SK-N-SH (cell line): ENCODE measurements at regions not wholly inside any gene's neighbourhood (a gene's known extent, or its start where the extent isn't known, plus 50 kb on each side); places are given as distances from the start of the nearest gene placed in this dataset.

ENCODE experiments used
- CTCF ChIA-PET: fragments of 300-600, 350-600 bp; formaldehyde crosslinking; extraction: SDS; loops from one replicate; lab custom pipeline; 2021; lab: Yijun Ruan, JAX
- POLR2A ChIA-PET: fragments of 350-600 bp; sonication (Branson Sonifier 250); formaldehyde crosslinking; extraction: SDS; loops from one replicate; lab custom pipeline; 2020; ENCODE audit warnings: antibody characterized with exemption, inconsistent platforms; lab: Yijun Ruan, JAX
- DNase-seq: peaks from one replicate; pipeline ENCODE4 v3.0.0; 2012
- H2AFZ ChIP-seq: fragments of 200-600 bp; sonication (generic); 2 replicates; pipeline ENCODE4 v1.8.1; 2016; ENCODE audit warnings: antibody characterized with exemption, mild to moderate bottlenecking, low read depth
- H3F3A ChIP-seq: fragments of 200-600 bp; sonication (generic); replicated peaks from 2 replicates; pipeline ENCODE3; 2016; ENCODE audit warnings: antibody characterized with exemption, mild to moderate bottlenecking; ENCODE audit not compliant: insufficient read depth
- H3K27ac ChIP-seq, 2 experiments: fragments of 200-500 bp in 1 of 2; fragments of 200-600 bp in 1 of 2; sonication (Bioruptor generic) in 1 of 2; sonication (generic), shearing (Covaris generic) in 1 of 2; 2 replicates each; pipeline versions ENCODE4 v1.5.1 to v1.6.1; 2014 to 2016; ENCODE audit warnings: low read depth in 2 of 2, inconsistent platforms in 1 of 2, low read length in 1 of 2, mild to moderate bottlenecking in 1 of 2, mixed read lengths in 1 of 2
- H3K27me3 ChIP-seq: fragments of 200-600 bp; sonication (generic), shearing (Covaris generic); 2 replicates; pipeline ENCODE4 v1.6.1; 2016; ENCODE audit warnings: mixed run types; ENCODE audit not compliant: insufficient read depth
- H3K36me3 ChIP-seq, 2 experiments: fragments of 200-500 bp in 1 of 2; fragments of 200-600 bp in 1 of 2; sonication (Bioruptor generic) in 1 of 2; sonication (generic) in 1 of 2; replicated peaks in 1 of 2; 2 replicates each; pipeline versions ENCODE3 to v1.5.1; 2014 to 2016; ENCODE audit warnings: low read length in 1 of 2, mild to moderate bottlenecking in 1 of 2; ENCODE audit not compliant: insufficient read depth in 2 of 2, control insufficient read depth in 1 of 2
- H3K4me1 ChIP-seq, 2 experiments: fragments of 200-500 bp in 1 of 2; fragments of 200-600 bp in 1 of 2; sonication (Bioruptor generic) in 1 of 2; sonication (generic), shearing (Covaris generic) in 1 of 2; 2 replicates each; pipeline versions ENCODE4 v1.5.1 to v1.6.1; 2014 to 2016; ENCODE audit warnings: low read depth in 1 of 2, low read length in 1 of 2, mixed run types in 1 of 2; ENCODE audit not compliant: insufficient read depth in 2 of 2, control insufficient read depth in 1 of 2
- H3K4me2 ChIP-seq: fragments of 200-600 bp; sonication (generic), shearing (Covaris generic); 2 replicates; pipeline ENCODE4 v1.6.1; 2017; ENCODE audit warnings: mixed run types
- H3K4me3 ChIP-seq, 2 experiments: fragments of 200-500 bp in 1 of 2; fragments of 200-600 bp in 1 of 2; sonication (Bioruptor generic) in 1 of 2; sonication (generic), shearing (Covaris generic) in 1 of 2; 2 replicates each; pipeline versions ENCODE4 v1.5.1 to v1.8.1; 2014 to 2016; ENCODE audit warnings: low read depth in 2 of 2, inconsistent platforms in 1 of 2, low read length in 1 of 2, mild to moderate bottlenecking in 1 of 2, mixed read lengths in 1 of 2, moderate library complexity in 1 of 2
- H3K79me2 ChIP-seq: fragments of 200-600 bp; sonication (generic); 2 replicates; pipeline ENCODE4 v1.8.1; 2017; ENCODE audit warnings: mild to moderate bottlenecking; ENCODE audit not compliant: insufficient read depth
- H3K9ac ChIP-seq: fragments of 200-600 bp; sonication (generic); 2 replicates; pipeline ENCODE4 v1.6.1; 2017; ENCODE audit warnings: mixed run types
- H3K9me2 ChIP-seq: fragments of 200-600 bp; sonication (generic); 2 replicates; pipeline ENCODE4 v1.6.1; 2017; ENCODE audit warnings: mixed run types
- H3K9me3 ChIP-seq: fragments of 200-600 bp; sonication (generic); 2 replicates; pipeline ENCODE4 v1.6.1; 2017; ENCODE audit warnings: mixed run types, mild to moderate bottlenecking, moderate library complexity
- H4K20me1 ChIP-seq: fragments of 200-600 bp; sonication (generic); 2 replicates; pipeline ENCODE4 v1.6.1; 2017; ENCODE audit warnings: mild to moderate bottlenecking, mixed run types; ENCODE audit not compliant: insufficient read depth
- CHD2 ChIP-seq: fragments of 150-350 bp; IDR thresholded peaks from 2 replicates; pipeline ENCODE4 v1.6.1; 2018; ENCODE audit warnings: low read length; ENCODE audit not compliant: partially characterized antibody
- CTCF ChIP-seq: fragments of 200-600 bp; sonication (generic); IDR thresholded peaks from 2 replicates; pipeline ENCODE4 v1.6.1; 2017; ENCODE audit warnings: antibody characterized with exemption, mild to moderate bottlenecking, moderate library complexity
- ELF1 ChIP-seq: IDR thresholded peaks from 2 replicates; pipeline ENCODE4 v1.4.0; 2012
- GATA2 ChIP-seq: sonication (generic); formaldehyde crosslinking; IDR thresholded peaks from 2 replicates; pipeline ENCODE4 v1.5.0; 2020; ENCODE audit warnings: mild to moderate bottlenecking, missing genetic modification reagents
- NFIC ChIP-seq: IDR thresholded peaks from 2 replicates; pipeline ENCODE4 v1.4.0; 2012; ENCODE audit warnings: borderline replicate concordance
- NRF1 ChIP-seq: IDR thresholded peaks from 2 replicates; pipeline ENCODE4 v1.6.1; 2012; ENCODE audit warnings: low read depth, mild to moderate bottlenecking, low read length
- RAD21 ChIP-seq: IDR thresholded peaks from 2 replicates; pipeline ENCODE4 v1.6.1; 2012; ENCODE audit warnings: mild to moderate bottlenecking, low read length
- RFX5 ChIP-seq: IDR thresholded peaks from 2 replicates; pipeline ENCODE4 v1.6.1; 2012; ENCODE audit warnings: mild to moderate bottlenecking, improper control_type of control experiment, low read length
- RXRA ChIP-seq: IDR thresholded peaks from 2 replicates; pipeline ENCODE4 v1.4.0; 2012; ENCODE audit warnings: low read depth, mild to moderate bottlenecking, borderline replicate concordance
- SIN3A ChIP-seq: IDR thresholded peaks from 2 replicates; pipeline ENCODE4 v1.6.1; 2012; ENCODE audit warnings: low read depth, mild to moderate bottlenecking, low read length, moderate library complexity, borderline replicate concordance
- SMC3 ChIP-seq: IDR thresholded peaks from 2 replicates; pipeline ENCODE4 v1.6.1; 2012; ENCODE audit warnings: low read depth, low read length, improper control_type of control experiment
- TCF12 ChIP-seq: IDR thresholded peaks from 2 replicates; pipeline ENCODE4 v1.4.0; 2012
- TEAD4 ChIP-seq: IDR thresholded peaks from 2 replicates; pipeline ENCODE4 v1.4.0; 2012; ENCODE audit warnings: mild to moderate bottlenecking, borderline replicate concordance; ENCODE audit not compliant: insufficient read depth
- YY1 ChIP-seq: IDR thresholded peaks from 2 replicates; pipeline ENCODE4 v1.4.0; 2012; ENCODE audit warnings: low read depth, mild to moderate bottlenecking
- WGBS: methylation state at CpG from one replicate; pipeline ENCODE4 v1.1.6; 2017; ENCODE audit warnings: low lambda C conversion rate; 5-methylcytosine and 5-hydroxymethylcytosine counted together
- TF ChIP-seq, protein P1 (sequence below): IDR thresholded peaks from 2 replicates; pipeline ENCODE4; 2012
- TF ChIP-seq, protein P2 (sequence below): IDR thresholded peaks from 2 replicates; pipeline ENCODE4 v1.6.1; 2012; ENCODE audit warnings: mild to moderate bottlenecking, low read depth, low read length, moderate library complexity
- TF ChIP-seq, protein P3 (sequence below): IDR thresholded peaks from 2 replicates; pipeline ENCODE4 v1.4.0; 2012; ENCODE audit warnings: low read depth, borderline replicate concordance

- Histone ChIP-seq H3K4me3 (no peak overlapping the region), H4K20me1 (no peaks in the 10 kb centered on the region), H3K27ac (no peak overlapping the region; a peak in 1 of 4 replicates), H3K36me3 (no peaks in the 10 kb centered on the region), H3K79me2 (no peaks in the 10 kb centered on the region), H3K9me3 (peaks cover 4% of the 10 kb centered on the region; the same call in 1 of the 2 replicates), H2AFZ (no peak overlapping the region), H3K9ac (no peak overlapping the region), H3F3A (no peaks in the 10 kb centered on the region), H3K9me2 (no peaks in the 10 kb centered on the region), H3K4me2 (no peak overlapping the region), H3K4me1 (peaks cover 0 to 17% of the 10 kb centered on the region in 2 experiments; a peak in 2 of 4 replicates), H3K27me3 (no peaks in the 10 kb centered on the region)
- POLR2A ChIA-PET: no interaction called here
- CTCF ChIA-PET: no interaction called here
- 94% methylated on average over 2 of the region's 2 CpGs for whole genome bisulfite sequencing
- no peak for DNase-seq
- TF ChIP-seq TCF12 (no peak), RAD21 (no peak), CHD2 (no peak), ELF1 (no peak), RFX5 (no peak), NFIC (no peak), SMC3 (no peak), TEAD4 (no peak), CTCF (no peak), RXRA (no peak), NRF1 (no peak), GATA2 (CRISPR knock-in tag) (no peak), SIN3A (no peak), YY1 (no peak)
- TF ChIP-seq, protein P1, sequence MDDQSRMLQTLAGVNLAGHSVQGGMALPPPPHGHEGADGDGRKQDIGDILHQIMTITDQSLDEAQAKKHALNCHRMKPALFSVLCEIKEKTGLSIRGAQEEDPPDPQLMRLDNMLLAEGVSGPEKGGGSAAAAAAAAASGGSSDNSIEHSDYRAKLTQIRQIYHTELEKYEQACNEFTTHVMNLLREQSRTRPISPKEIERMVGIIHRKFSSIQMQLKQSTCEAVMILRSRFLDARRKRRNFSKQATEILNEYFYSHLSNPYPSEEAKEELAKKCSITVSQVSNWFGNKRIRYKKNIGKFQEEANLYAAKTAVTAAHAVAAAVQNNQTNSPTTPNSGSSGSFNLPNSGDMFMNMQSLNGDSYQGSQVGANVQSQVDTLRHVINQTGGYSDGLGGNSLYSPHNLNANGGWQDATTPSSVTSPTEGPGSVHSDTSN: no peak
- TF ChIP-seq, protein P2, sequence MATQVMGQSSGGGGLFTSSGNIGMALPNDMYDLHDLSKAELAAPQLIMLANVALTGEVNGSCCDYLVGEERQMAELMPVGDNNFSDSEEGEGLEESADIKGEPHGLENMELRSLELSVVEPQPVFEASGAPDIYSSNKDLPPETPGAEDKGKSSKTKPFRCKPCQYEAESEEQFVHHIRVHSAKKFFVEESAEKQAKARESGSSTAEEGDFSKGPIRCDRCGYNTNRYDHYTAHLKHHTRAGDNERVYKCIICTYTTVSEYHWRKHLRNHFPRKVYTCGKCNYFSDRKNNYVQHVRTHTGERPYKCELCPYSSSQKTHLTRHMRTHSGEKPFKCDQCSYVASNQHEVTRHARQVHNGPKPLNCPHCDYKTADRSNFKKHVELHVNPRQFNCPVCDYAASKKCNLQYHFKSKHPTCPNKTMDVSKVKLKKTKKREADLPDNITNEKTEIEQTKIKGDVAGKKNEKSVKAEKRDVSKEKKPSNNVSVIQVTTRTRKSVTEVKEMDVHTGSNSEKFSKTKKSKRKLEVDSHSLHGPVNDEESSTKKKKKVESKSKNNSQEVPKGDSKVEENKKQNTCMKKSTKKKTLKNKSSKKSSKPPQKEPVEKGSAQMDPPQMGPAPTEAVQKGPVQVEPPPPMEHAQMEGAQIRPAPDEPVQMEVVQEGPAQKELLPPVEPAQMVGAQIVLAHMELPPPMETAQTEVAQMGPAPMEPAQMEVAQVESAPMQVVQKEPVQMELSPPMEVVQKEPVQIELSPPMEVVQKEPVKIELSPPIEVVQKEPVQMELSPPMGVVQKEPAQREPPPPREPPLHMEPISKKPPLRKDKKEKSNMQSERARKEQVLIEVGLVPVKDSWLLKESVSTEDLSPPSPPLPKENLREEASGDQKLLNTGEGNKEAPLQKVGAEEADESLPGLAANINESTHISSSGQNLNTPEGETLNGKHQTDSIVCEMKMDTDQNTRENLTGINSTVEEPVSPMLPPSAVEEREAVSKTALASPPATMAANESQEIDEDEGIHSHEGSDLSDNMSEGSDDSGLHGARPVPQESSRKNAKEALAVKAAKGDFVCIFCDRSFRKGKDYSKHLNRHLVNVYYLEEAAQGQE: no peak
- TF ChIP-seq, protein P3, sequence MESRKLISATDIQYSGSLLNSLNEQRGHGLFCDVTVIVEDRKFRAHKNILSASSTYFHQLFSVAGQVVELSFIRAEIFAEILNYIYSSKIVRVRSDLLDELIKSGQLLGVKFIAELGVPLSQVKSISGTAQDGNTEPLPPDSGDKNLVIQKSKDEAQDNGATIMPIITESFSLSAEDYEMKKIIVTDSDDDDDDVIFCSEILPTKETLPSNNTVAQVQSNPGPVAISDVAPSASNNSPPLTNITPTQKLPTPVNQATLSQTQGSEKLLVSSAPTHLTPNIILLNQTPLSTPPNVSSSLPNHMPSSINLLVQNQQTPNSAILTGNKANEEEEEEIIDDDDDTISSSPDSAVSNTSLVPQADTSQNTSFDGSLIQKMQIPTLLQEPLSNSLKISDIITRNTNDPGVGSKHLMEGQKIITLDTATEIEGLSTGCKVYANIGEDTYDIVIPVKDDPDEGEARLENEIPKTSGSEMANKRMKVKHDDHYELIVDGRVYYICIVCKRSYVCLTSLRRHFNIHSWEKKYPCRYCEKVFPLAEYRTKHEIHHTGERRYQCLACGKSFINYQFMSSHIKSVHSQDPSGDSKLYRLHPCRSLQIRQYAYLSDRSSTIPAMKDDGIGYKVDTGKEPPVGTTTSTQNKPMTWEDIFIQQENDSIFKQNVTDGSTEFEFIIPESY: no peak
These were observed 351.4 kb upstream of the KCNMB2 start for GRCh38 chr3:178184833-178185232.
